Pons (tissue), 1 donor: ENCODE measurements at regions not wholly inside any gene's neighbourhood (a gene's known extent, or its start where the extent isn't known, plus 50 kb on each side); places are given as distances from the start of the nearest gene placed in this dataset.

Source experiments
- DNase-seq: peaks from one replicate; pipeline ENCODE4 v3.0.0-alpha.2; 2016; ENCODE audit warnings: low spot score

GRCh38 chr2:145339646-145340045 lies 819.7 kb upstream of the ZEB2 start:
- no peak for DNase-seq

- no peak for DNase-seq
These were observed 812.4 kb upstream of the ZEB2 start for GRCh38 chr2:145332210-145332898.

GRCh38 chr2:145329971-145330370 lies 810.1 kb upstream of the ZEB2 start:
- no peak for DNase-seq

GRCh38 chr2:145325485-145325884 lies 805.6 kb upstream of the ZEB2 start:
- no peak for DNase-seq

- DNase-seq = no peak
These were observed 804.8 kb upstream of the ZEB2 start for GRCh38 chr2:145324748-145325147.

GRCh38 chr2:145323512-145323911 lies 803.6 kb upstream of the ZEB2 start:
- DNase-seq = no peak

GRCh38 chr2:145321344-145321743 lies 801.4 kb upstream of the ZEB2 start:
- DNase-seq = no peak

GRCh38 chr2:145316496-145316895 lies 796.6 kb upstream of the ZEB2 start:
- no peak for DNase-seq

- DNase-seq = no peak
These were observed 795.1 kb upstream of the ZEB2 start for GRCh38 chr2:145315053-145315452.

GRCh38 chr2:145314119-145314633 lies 794.3 kb upstream of the ZEB2 start:
- DNase-seq = no peak

GRCh38 chr2:145305889-145306288 lies 786.0 kb upstream of the ZEB2 start:
- DNase-seq = no peak

GRCh38 chr2:145304501-145304900 lies 784.6 kb upstream of the ZEB2 start:
- DNase-seq = no peak

GRCh38 chr2:145303536-145303935 lies 783.6 kb upstream of the ZEB2 start:
- no peak for DNase-seq

GRCh38 chr2:145302886-145303285 lies 783.0 kb upstream of the ZEB2 start:
- no peak for DNase-seq

GRCh38 chr2:145302451-145302850 lies 782.5 kb upstream of the ZEB2 start:
- DNase-seq = no peak

- DNase-seq = no peak
These were observed 779.4 kb upstream of the ZEB2 start for GRCh38 chr2:145299368-145299767.

GRCh38 chr2:145292166-145292565 lies 772.2 kb upstream of the ZEB2 start:
- no peak for DNase-seq

GRCh38 chr2:145290986-145291385 lies 771.1 kb upstream of the ZEB2 start:
- no peak for DNase-seq

GRCh38 chr2:145289946-145290345 lies 770.0 kb upstream of the ZEB2 start:
- no peak for DNase-seq

- no peak for DNase-seq
These were observed 769.0 kb upstream of the ZEB2 start for GRCh38 chr2:145288650-145289496.

- no peak for DNase-seq
These were observed 767.8 kb upstream of the ZEB2 start for GRCh38 chr2:145287736-145288135.

- no peak for DNase-seq
These were observed 766.9 kb upstream of the ZEB2 start for GRCh38 chr2:145286716-145287275.

GRCh38 chr2:145284551-145284950 lies 764.6 kb upstream of the ZEB2 start:
- DNase-seq = no peak
